H9 (cell line): ENCODE measurements at regions not wholly inside any gene's neighbourhood (a gene's known extent, or its start where the extent isn't known, plus 50 kb on each side); places are given as distances from the start of the nearest gene placed in this dataset.

ENCODE experiments used
- DNase-seq: peaks from one replicate; pipeline ENCODE4 v3.0.0-alpha.2; 2017
- H2AFZ ChIP-seq: one replicate; pipeline ENCODE4 v1.6.1; 2013; ENCODE audit warnings: mild to moderate bottlenecking, low read length, control low read depth, moderate library complexity
- H2AK5ac ChIP-seq: 2 replicates; pipeline ENCODE4 v1.6.1; 2013; ENCODE audit warnings: low read length, control low read depth, mixed read lengths; ENCODE audit not compliant: insufficient read length
- H2BK120ac ChIP-seq: one replicate; pipeline ENCODE4 v1.6.1; 2013; ENCODE audit warnings: low read depth, mild to moderate bottlenecking, low read length, control low read depth, inconsistent platforms; ENCODE audit not compliant: poor library complexity, severe bottlenecking
- H2BK12ac ChIP-seq: 2 replicates; pipeline ENCODE4 v1.6.1; 2013; ENCODE audit warnings: low read length, control low read depth, mixed read lengths, low read depth; ENCODE audit not compliant: insufficient read length
- H2BK15ac ChIP-seq: 2 replicates; pipeline ENCODE4 v1.6.1; 2013; ENCODE audit warnings: low read depth, low read length, control low read depth
- H2BK20ac ChIP-seq: one replicate; pipeline ENCODE4 v1.6.1; 2013; ENCODE audit warnings: low read depth, mild to moderate bottlenecking, low read length, control low read depth, inconsistent platforms; ENCODE audit not compliant: poor library complexity, severe bottlenecking
- H2BK5ac ChIP-seq: 2 replicates; pipeline ENCODE4 v1.6.1; 2013; ENCODE audit warnings: low read length, control low read depth, mixed read lengths; ENCODE audit not compliant: insufficient read length
- H3K14ac ChIP-seq: 2 replicates; pipeline ENCODE4 v1.6.1; 2013; ENCODE audit warnings: low read length, control low read depth; ENCODE audit not compliant: insufficient read depth
- H3K18ac ChIP-seq: 2 replicates; pipeline ENCODE4 v1.6.1; 2013; ENCODE audit warnings: low read depth, mild to moderate bottlenecking, mixed read lengths, low read length, control low read depth; ENCODE audit not compliant: insufficient read length
- H3K23ac ChIP-seq: 2 replicates; pipeline ENCODE4 v1.6.1; 2013; ENCODE audit warnings: low read length, control low read depth, mixed read lengths, low read depth; ENCODE audit not compliant: insufficient read length
- H3K23me2 ChIP-seq: 2 replicates; pipeline ENCODE4 v1.6.1; 2013; ENCODE audit warnings: low read depth, mild to moderate bottlenecking, mixed read lengths, low read length, control low read depth; ENCODE audit not compliant: insufficient read length, poor library complexity, severe bottlenecking
- H3K27ac ChIP-seq: 2 replicates; pipeline ENCODE4 v1.5.1; 2013; ENCODE audit warnings: low read length, control low read depth, mixed read lengths, low read depth; ENCODE audit not compliant: insufficient read length
- H3K27me3 ChIP-seq: 2 replicates; pipeline ENCODE4 v1.6.1; 2013; ENCODE audit warnings: low read length, control low read depth, inconsistent platforms; ENCODE audit not compliant: insufficient read depth
- H3K4ac ChIP-seq: 2 replicates; pipeline ENCODE4 v1.6.1; 2013; ENCODE audit warnings: low read depth, mild to moderate bottlenecking, control low read depth, inconsistent platforms, low read length, moderate library complexity
- H3K4me1 ChIP-seq: 2 replicates; pipeline ENCODE4 v1.6.1; 2013; ENCODE audit warnings: low read length, control low read depth, inconsistent platforms; ENCODE audit not compliant: insufficient read depth
- H3K4me2 ChIP-seq: 2 replicates; pipeline ENCODE4 v1.6.1; 2013; ENCODE audit warnings: low read length, control low read depth, mixed read lengths; ENCODE audit not compliant: insufficient read length, insufficient read depth
- H3K56ac ChIP-seq: 2 replicates; pipeline ENCODE4 v1.6.1; 2013; ENCODE audit warnings: low read depth, mild to moderate bottlenecking, mixed read lengths, low read length, control low read depth; ENCODE audit not compliant: insufficient read length
- H3K79me1 ChIP-seq: 2 replicates; pipeline ENCODE4 v1.6.1; 2013; ENCODE audit warnings: low read depth, mild to moderate bottlenecking, moderate library complexity, low read length, control low read depth, inconsistent platforms; ENCODE audit not compliant: insufficient read depth, poor library complexity, severe bottlenecking
- H3K79me2 ChIP-seq: 2 replicates; pipeline ENCODE4 v1.6.1; 2013; ENCODE audit warnings: low read length, control low read depth, inconsistent platforms; ENCODE audit not compliant: insufficient read depth
- H3K9ac ChIP-seq: 2 replicates; pipeline ENCODE4 v1.6.1; 2013; ENCODE audit warnings: low read length, control low read depth, mixed read lengths; ENCODE audit not compliant: insufficient read length; ENCODE audit errors: extremely low read depth
- H3K9me3 ChIP-seq: one replicate; pipeline ENCODE4 v1.6.1; 2013; ENCODE audit warnings: low read depth, low read length, inconsistent platforms; ENCODE audit not compliant: control insufficient read depth
- H3T11ph ChIP-seq: one replicate; pipeline ENCODE4 v1.6.1; 2013; ENCODE audit warnings: mild to moderate bottlenecking, low read length, control low read depth, inconsistent platforms
- H4K20me1 ChIP-seq: one replicate; pipeline ENCODE4 v1.6.1; 2013; ENCODE audit not compliant: control insufficient read depth, insufficient read length, insufficient read depth
- H4K5ac ChIP-seq: 2 replicates; pipeline ENCODE4 v1.6.1; 2013; ENCODE audit warnings: low read depth, mild to moderate bottlenecking, mixed read lengths, low read length, control low read depth; ENCODE audit not compliant: insufficient read length
- H4K8ac ChIP-seq: replicated peaks from 2 replicates; pipeline ENCODE4 v1.6.1; 2013; ENCODE audit warnings: low read length, control low read depth, mixed read lengths, low read depth; ENCODE audit not compliant: insufficient read length
- H4K91ac ChIP-seq: 2 replicates; pipeline ENCODE4 v1.6.1; 2013; ENCODE audit warnings: low read depth, mild to moderate bottlenecking, moderate library complexity, mixed read lengths, low read length, control low read depth; ENCODE audit not compliant: insufficient read length
- H3K27ac Mint-ChIP-seq, 3 experiments: 2 replicates in 2 of 3; 3 replicates in 1 of 3; pipeline ENCODE4 v1.8.0; 2020 to 2021; ENCODE audit warnings: mixed read lengths in 3 of 3, mild to moderate bottlenecking in 1 of 3, moderate library complexity in 1 of 3
- H3K27me3 Mint-ChIP-seq: 2 replicates; pipeline ENCODE4 v1.8.0; 2021; ENCODE audit warnings: low read depth, mild to moderate bottlenecking, moderate library complexity, mixed read lengths
- H3K36me3 Mint-ChIP-seq, 3 experiments: 2 replicates in 2 of 3; 3 replicates in 1 of 3; pipeline ENCODE4 v1.8.0; 2020 to 2021; ENCODE audit warnings: low read depth in 3 of 3, mixed read lengths in 3 of 3; ENCODE audit not compliant: insufficient read depth in 1 of 3
- H3K4me1 Mint-ChIP-seq, 2 experiments: 2 replicates each; pipeline ENCODE4 v1.8.0; 2020; ENCODE audit warnings: mixed read lengths in 2 of 2
- H3K4me3 Mint-ChIP-seq, 2 experiments: 2 replicates in 1 of 2; 3 replicates in 1 of 2; pipeline ENCODE4 v1.8.0; 2020 to 2021; ENCODE audit warnings: mild to moderate bottlenecking in 2 of 2, mixed read lengths in 2 of 2, moderate library complexity in 1 of 2
- H3K9me3 Mint-ChIP-seq, 2 experiments: 2 replicates in 1 of 2; 3 replicates in 1 of 2; pipeline ENCODE4 v1.8.0; 2020; ENCODE audit warnings: mild to moderate bottlenecking in 2 of 2, mixed read lengths in 2 of 2, moderate library complexity in 1 of 2
- WGBS: extraction: QIAGEN DNeasy Blood & Tissue Kit; methylation state at CpG from one replicate; pipeline ENCODE4 v1.1.7; 2013; ENCODE audit warnings: missing lambda C conversion rate, low lambda C conversion rate, mixed read lengths; ENCODE audit not compliant: insufficient read length; ENCODE audit errors: extremely low coverage; 5-methylcytosine and 5-hydroxymethylcytosine counted together
- TF ChIP-seq, protein P1 (sequence below): fragments of 200-600 bp; sonication (generic); conservative IDR thresholded peaks from 3 replicates; pipeline ENCODE4 v1.8.0; 2021; ENCODE audit warnings: antibody characterized with exemption, mild to moderate bottlenecking

GRCh38 chr10:10044922-10045764, 972.5 kb upstream of the CELF2 start:
- Histone ChIP-seq H2BK20ac (no peak overlapping the region), H3K79me2 (no peaks in the 10 kb centered on the region), H3K27me3 (no peaks in the 10 kb centered on the region), H2BK12ac (no peak overlapping the region), H4K8ac (no peak overlapping the region), H3K23ac (no peak overlapping the region), H2BK120ac (no peak overlapping the region), H3T11ph (no peak overlapping the region), H3K23me2 (no peaks in the 10 kb centered on the region), H3K14ac (no peak overlapping the region), H2AK5ac (no peak overlapping the region), H2BK15ac (no peak overlapping the region), H3K18ac (no peak overlapping the region), H3K4me1 (no peaks in the 10 kb centered on the region), H4K20me1 (no peaks in the 10 kb centered on the region), H3K9ac (no peak overlapping the region), H2AFZ (no peak overlapping the region), H3K4me2 (no peak overlapping the region), H3K9me3 (no peaks in the 10 kb centered on the region), H2BK5ac (no peak overlapping the region), H3K79me1 (no peaks in the 10 kb centered on the region), H4K5ac (no peak overlapping the region), H3K27ac (no peak overlapping the region), H4K91ac (no peak overlapping the region), H3K56ac (no peak overlapping the region), H3K4ac (no peak overlapping the region)
- H3K36me3 Mint-ChIP-seq: peaks cover 0 to 12% (median 2%) of the 10 kb centered on the region in 3 experiments; a peak in 3 of 7 replicates
- WGBS: no CpG with 5 or more reads among the region's 4 CpGs
- DNase-seq: no peak
- TF ChIP-seq, protein P1, sequence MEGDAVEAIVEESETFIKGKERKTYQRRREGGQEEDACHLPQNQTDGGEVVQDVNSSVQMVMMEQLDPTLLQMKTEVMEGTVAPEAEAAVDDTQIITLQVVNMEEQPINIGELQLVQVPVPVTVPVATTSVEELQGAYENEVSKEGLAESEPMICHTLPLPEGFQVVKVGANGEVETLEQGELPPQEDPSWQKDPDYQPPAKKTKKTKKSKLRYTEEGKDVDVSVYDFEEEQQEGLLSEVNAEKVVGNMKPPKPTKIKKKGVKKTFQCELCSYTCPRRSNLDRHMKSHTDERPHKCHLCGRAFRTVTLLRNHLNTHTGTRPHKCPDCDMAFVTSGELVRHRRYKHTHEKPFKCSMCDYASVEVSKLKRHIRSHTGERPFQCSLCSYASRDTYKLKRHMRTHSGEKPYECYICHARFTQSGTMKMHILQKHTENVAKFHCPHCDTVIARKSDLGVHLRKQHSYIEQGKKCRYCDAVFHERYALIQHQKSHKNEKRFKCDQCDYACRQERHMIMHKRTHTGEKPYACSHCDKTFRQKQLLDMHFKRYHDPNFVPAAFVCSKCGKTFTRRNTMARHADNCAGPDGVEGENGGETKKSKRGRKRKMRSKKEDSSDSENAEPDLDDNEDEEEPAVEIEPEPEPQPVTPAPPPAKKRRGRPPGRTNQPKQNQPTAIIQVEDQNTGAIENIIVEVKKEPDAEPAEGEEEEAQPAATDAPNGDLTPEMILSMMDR: no peak
- H3K27ac Mint-ChIP-seq: no peak overlapping the region
- no peaks in the 10 kb centered on the region for H3K9me3 Mint-ChIP-seq
- H3K4me3 Mint-ChIP-seq: no peak overlapping the region
- no peaks in the 10 kb centered on the region for H3K27me3 Mint-ChIP-seq
- no peaks in the 10 kb centered on the region for H3K4me1 Mint-ChIP-seq
